HG03103 (cell line): ENCODE measurements at regions not wholly inside any gene's neighbourhood (a gene's known extent, or its start where the extent isn't known, plus 50 kb on each side); places are given as distances from the start of the nearest gene placed in this dataset.
"Not testable (repeated sequence)": the region's sequence is repeated elsewhere in the genome, so short reads cannot be mapped to it uniquely, and the experiment has no call there.

ENCODE experiments used
- ATAC-seq: cut with Tn5 transposase; IDR thresholded peaks from one replicate; pipeline ENCODE4 v1.9.1; 2021; ENCODE audit warnings: low read depth; ENCODE audit not compliant: unreplicated experiment

DNA sequence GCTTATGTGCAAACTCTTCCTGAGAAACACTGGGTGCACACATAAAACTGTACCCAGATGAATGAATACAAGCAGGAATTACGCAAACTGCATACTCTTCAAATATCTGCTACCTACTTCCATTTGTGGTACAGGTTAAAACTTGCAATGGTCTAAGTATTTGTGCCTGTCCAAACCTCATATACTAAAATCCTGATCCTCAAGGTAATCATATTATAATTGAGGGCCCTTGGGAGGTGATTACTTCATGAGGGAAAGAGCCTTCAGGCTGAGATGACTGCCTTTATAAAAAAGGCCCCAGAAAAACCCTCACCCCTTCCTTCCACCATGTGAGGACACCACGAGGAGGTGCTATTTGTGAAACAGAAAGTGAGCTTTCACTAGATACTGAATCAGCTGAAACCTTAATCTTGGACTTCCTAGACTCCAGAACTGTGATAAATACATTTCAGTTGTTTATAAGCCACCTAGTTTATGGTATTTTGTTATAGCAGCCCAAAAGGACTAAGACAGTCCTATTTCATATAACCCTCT lies 1977.2 kb downstream of the PCDH7 start:
- no peak for ATAC-seq

DNA sequence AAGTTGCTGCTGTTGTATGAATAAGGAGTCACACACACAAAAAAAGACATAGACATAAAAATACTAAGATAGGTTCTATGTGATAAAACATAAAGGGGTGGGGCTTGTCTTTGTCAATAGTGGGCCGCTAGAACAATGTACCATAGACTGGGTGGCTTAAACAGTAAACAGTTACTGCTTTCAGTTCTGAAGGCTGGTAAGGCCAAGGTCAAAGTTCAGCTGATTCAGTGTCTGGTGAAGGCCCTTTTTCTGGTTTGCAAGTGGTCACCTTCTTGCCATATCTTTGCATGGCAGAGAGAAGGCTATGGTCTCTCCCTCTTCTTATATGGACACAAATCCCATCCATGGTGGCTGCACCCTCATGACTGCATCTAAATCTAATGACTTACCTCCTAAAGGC lies 1980.7 kb downstream of the PCDH7 start:
- ATAC-seq: no peak

- no peak for ATAC-seq
Observed at GRCh38 chr4:32706893-32707292, 1986.7 kb downstream of the PCDH7 start.

- ATAC-seq: not testable (repeated sequence)
Observed at GRCh38 chr4:32716090-32716620, 1996.0 kb downstream of the PCDH7 start.

GRCh38 chr4:32735856-32736590 lies 2015.9 kb downstream of the PCDH7 start:
- ATAC-seq: no peak

- ATAC-seq: no peak
Observed at GRCh38 chr4:32744211-32744610, 2024.0 kb downstream of the PCDH7 start.

DNA sequence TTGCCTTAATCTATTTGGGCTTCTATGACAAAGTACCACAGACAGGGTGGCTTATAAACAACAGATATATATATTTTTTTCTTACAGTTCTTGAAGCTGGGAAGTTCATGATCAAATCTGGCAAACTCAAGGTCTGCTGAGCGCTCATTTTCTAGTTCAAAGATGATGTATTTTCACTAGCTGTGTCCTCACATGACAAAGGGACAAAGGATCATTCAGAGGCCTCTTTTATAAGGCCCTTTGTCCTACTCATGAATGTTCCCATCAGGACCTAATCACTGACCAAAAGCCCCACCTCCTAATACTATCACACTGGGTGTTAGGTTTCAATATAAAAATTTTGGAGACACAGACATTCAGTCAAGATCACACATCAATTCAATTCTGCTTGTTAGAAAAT lies 2025.2 kb downstream of the PCDH7 start:
- ATAC-seq: no peak

DNA sequence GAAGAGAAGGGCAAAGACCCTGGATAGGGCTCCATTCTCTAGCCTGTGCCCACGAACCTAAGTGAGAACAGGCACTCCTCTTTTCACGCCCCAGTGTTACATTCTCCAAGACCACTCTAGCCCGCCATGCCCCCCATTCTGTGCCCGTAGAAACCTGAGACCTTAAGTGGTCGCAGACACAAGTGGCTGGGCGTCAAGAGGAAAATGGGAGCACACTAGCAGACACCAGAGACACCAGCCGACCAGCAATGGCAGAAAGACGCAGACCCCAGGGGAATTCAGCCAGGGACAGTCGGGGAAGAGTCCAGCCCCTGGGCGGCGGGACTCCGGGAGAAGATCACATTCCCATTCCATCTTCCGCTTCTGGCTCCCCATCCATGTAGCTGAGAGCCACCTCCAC lies 2027.9 kb downstream of the PCDH7 start:
- no peak for ATAC-seq

DNA sequence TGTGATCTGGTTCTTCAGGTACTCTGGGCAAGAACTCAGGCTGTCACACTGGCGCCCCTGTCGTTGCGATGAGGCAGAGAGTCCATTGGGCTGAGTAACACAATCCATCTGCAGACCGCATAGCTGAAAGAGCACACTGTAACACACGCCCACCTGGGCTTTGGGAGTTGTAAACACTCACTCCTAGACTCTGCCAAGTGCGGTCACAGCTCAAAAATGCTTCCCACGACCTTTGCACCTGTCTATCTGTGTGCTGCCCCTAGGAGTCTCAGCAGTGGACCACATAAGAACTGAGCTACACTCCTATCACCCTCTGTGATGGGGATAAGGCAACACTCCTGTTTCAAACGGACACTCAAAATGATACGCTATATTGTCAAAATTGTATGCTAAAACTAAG lies 2028.3 kb downstream of the PCDH7 start:
- ATAC-seq: no peak

- ATAC-seq: no peak
Observed at GRCh38 chr4:32752962-32753361, 2032.8 kb downstream of the PCDH7 start.

- no peak for ATAC-seq
Observed at GRCh38 chr4:32768664-32769389, 2048.7 kb downstream of the PCDH7 start.

DNA sequence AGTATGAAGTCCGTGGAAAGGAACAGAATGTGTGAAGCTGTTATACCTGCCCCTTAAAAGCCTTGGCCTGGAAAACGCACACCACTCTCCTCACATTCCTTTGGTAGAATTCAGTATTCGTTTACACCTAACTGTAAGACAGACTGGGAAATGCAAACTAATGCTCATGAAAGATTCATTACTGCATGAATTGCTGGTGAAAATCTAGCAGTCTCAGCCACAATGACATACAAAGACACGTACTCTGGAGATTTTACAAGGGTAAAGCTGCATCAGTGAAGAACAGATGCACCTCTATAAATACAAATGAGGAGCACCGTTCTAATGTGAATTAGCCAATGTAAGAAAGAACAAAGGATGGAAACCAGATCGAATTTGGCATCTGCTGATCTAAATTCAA lies 2051.3 kb downstream of the PCDH7 start:
- no peak for ATAC-seq

DNA sequence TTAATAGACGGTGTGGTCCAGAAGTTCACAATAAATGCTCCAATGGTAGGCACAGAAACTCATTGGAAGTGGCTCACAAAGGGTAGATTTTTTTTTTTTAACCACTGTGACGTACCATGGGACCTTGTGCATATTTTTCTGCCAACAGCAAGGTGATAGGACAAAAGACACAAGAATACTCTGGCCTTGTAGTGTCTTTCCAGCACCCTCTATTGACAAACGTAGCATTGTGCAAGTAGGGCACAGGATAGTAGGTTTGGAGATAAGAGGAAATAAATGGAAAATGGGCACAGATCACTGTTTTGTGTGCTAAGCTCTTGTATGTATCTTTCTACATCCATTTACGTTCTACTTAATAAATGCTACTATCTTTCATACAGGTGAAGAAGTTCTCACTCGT lies 2054.9 kb downstream of the PCDH7 start:
- ATAC-seq: no peak

GRCh38 chr4:32776435-32777203 lies 2056.4 kb downstream of the PCDH7 start:
- no peak for ATAC-seq

DNA sequence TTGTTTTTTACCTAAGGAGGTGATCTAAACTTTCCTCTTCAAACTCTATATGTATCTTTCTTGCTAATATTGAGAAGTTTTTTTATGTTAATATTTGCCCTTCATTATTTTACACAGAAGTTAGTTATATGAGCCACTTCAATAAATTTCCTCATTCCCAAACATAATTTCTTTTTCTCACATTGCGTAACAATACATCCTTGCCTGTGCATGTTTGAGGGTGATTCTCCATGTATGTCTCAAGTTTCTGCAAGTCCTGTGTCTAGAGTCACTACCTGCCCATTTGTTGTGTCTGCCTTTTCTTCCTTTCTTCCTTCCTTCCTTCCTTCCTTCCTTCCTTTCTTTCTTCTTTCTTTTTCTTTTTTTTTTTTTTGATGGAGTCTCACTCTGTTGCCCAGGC lies 2057.9 kb downstream of the PCDH7 start:
- no peak for ATAC-seq

DNA sequence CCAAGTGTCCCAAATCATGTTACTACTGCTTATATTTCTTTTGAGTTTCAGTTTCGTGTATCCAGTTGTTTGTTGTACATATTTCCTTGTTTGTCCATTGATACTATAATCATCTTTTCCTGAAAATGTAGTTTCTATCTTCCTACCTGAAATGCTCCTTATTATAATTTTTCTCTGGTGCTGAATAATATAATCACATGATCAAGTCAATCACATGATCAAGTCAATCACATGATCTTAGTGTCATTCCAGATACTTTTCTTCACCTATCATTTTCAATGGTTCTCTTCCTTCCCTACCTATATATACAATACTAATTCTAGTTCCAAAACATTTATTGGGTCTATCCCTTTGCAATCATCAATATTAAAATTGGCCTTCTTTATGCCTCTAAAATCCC lies 2058.8 kb downstream of the PCDH7 start:
- no peak for ATAC-seq

DNA sequence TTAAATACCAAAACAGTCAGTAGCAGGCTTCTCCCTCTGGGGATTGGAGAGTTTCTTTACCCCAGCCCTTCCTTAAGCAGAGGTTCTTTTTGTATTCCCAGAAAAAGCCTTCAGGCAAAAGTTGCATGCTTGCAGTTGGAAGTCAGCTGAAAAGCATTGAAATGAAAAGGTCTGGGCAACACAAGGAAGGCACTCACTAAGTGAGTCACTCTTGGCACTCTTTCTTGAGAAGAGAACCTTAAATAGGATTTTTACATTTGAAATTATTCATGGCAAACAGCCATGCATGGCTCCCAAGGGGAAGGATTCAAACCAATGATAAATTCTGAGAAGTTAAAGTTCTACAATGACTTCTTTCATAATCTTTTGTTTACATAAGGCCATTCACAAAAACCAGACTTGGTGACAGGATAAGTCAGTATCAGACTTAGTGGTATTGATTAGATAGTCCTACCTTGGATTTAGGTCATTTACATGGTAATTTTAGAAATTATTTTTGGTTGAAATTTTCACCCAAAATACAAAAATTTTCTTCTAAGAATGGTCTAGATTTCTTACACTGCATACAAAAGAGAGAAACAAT lies 2068.9 kb downstream of the PCDH7 start:
- no peak for ATAC-seq

GRCh38 chr4:32790803-32791202 lies 2070.6 kb downstream of the PCDH7 start:
- ATAC-seq: no peak

DNA sequence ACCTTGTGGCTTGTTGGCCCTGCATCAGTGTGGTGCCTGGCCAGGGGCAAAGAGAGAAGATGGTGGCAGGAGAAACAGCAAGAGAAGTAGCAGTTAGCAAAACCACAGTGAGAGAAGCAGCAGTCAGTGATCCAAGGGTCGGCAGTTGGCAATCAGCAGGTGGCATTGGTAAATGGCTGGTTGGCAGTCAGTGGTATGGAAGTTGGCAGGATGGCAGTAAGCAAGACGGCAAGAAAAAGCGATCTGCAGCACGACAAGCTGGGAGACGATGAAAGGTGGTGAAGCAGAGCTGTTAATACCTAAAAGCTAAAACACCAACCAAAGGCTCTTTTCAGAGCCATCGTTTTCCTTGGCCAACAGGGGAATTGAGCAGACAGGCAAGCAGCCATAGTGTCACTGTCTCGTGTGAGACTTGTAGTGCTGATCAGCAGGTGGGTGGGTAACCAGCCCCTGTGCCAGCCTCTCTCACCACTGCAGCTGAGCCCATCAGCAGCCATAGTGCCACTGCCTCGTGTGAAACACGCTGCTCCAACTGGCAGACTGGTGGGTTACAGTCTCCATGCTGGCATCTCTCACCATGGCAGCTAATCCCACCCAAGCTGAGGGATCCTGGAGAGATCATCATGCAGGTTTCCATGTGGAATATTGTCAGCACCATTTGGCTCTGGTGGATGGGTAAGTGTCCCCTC lies 2078.4 kb downstream of the PCDH7 start:
- ATAC-seq: no peak

DNA sequence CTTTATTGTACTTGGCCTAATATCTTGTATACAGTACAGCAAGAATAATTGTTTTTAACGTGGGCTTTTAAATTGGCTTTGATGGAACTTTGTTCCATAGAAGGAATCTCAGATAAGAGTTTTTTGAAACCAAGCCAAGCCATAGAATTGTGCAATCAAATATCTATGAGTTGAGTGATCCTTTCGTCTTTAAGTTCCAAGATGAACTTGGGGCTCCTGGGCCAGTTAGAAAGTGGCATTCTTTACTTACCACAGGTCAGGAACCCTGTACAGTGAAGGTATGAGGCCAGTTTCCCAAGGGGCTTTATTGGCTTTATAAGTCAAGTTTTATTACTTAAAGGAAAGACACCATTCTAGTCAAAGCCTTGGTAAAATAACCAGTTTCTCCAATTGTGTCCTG lies 2104.2 kb downstream of the PCDH7 start:
- no peak for ATAC-seq
